H9 (cell line): ENCODE measurements at regions not wholly inside any gene's neighbourhood (a gene's known extent, or its start where the extent isn't known, plus 50 kb on each side); places are given as distances from the start of the nearest gene placed in this dataset.

Experiments used
- DNase-seq: peaks from one replicate; pipeline ENCODE4 v3.0.0-alpha.2; 2017
- H2AFZ ChIP-seq: one replicate; pipeline ENCODE4 v1.6.1; 2013; ENCODE audit warnings: mild to moderate bottlenecking, low read length, control low read depth, moderate library complexity
- H2AK5ac ChIP-seq: 2 replicates; pipeline ENCODE4 v1.6.1; 2013; ENCODE audit warnings: low read length, control low read depth, mixed read lengths; ENCODE audit not compliant: insufficient read length
- H2BK120ac ChIP-seq: one replicate; pipeline ENCODE4 v1.6.1; 2013; ENCODE audit warnings: low read depth, mild to moderate bottlenecking, low read length, control low read depth, inconsistent platforms; ENCODE audit not compliant: poor library complexity, severe bottlenecking
- H2BK12ac ChIP-seq: 2 replicates; pipeline ENCODE4 v1.6.1; 2013; ENCODE audit warnings: low read length, control low read depth, mixed read lengths, low read depth; ENCODE audit not compliant: insufficient read length
- H2BK15ac ChIP-seq: 2 replicates; pipeline ENCODE4 v1.6.1; 2013; ENCODE audit warnings: low read depth, low read length, control low read depth
- H2BK20ac ChIP-seq: one replicate; pipeline ENCODE4 v1.6.1; 2013; ENCODE audit warnings: low read depth, mild to moderate bottlenecking, low read length, control low read depth, inconsistent platforms; ENCODE audit not compliant: poor library complexity, severe bottlenecking
- H2BK5ac ChIP-seq: 2 replicates; pipeline ENCODE4 v1.6.1; 2013; ENCODE audit warnings: low read length, control low read depth, mixed read lengths; ENCODE audit not compliant: insufficient read length
- H3K14ac ChIP-seq: 2 replicates; pipeline ENCODE4 v1.6.1; 2013; ENCODE audit warnings: low read length, control low read depth; ENCODE audit not compliant: insufficient read depth
- H3K18ac ChIP-seq: 2 replicates; pipeline ENCODE4 v1.6.1; 2013; ENCODE audit warnings: low read depth, mild to moderate bottlenecking, mixed read lengths, low read length, control low read depth; ENCODE audit not compliant: insufficient read length
- H3K23ac ChIP-seq: 2 replicates; pipeline ENCODE4 v1.6.1; 2013; ENCODE audit warnings: low read length, control low read depth, mixed read lengths, low read depth; ENCODE audit not compliant: insufficient read length
- H3K23me2 ChIP-seq: 2 replicates; pipeline ENCODE4 v1.6.1; 2013; ENCODE audit warnings: low read depth, mild to moderate bottlenecking, mixed read lengths, low read length, control low read depth; ENCODE audit not compliant: insufficient read length, poor library complexity, severe bottlenecking
- H3K27ac ChIP-seq: 2 replicates; pipeline ENCODE4 v1.5.1; 2013; ENCODE audit warnings: low read length, control low read depth, mixed read lengths, low read depth; ENCODE audit not compliant: insufficient read length
- H3K27me3 ChIP-seq: 2 replicates; pipeline ENCODE4 v1.6.1; 2013; ENCODE audit warnings: low read length, control low read depth, inconsistent platforms; ENCODE audit not compliant: insufficient read depth
- H3K4ac ChIP-seq: 2 replicates; pipeline ENCODE4 v1.6.1; 2013; ENCODE audit warnings: low read depth, mild to moderate bottlenecking, control low read depth, inconsistent platforms, low read length, moderate library complexity
- H3K4me1 ChIP-seq: 2 replicates; pipeline ENCODE4 v1.6.1; 2013; ENCODE audit warnings: low read length, control low read depth, inconsistent platforms; ENCODE audit not compliant: insufficient read depth
- H3K4me2 ChIP-seq: 2 replicates; pipeline ENCODE4 v1.6.1; 2013; ENCODE audit warnings: low read length, control low read depth, mixed read lengths; ENCODE audit not compliant: insufficient read length, insufficient read depth
- H3K56ac ChIP-seq: 2 replicates; pipeline ENCODE4 v1.6.1; 2013; ENCODE audit warnings: low read depth, mild to moderate bottlenecking, mixed read lengths, low read length, control low read depth; ENCODE audit not compliant: insufficient read length
- H3K79me1 ChIP-seq: 2 replicates; pipeline ENCODE4 v1.6.1; 2013; ENCODE audit warnings: low read depth, mild to moderate bottlenecking, moderate library complexity, low read length, control low read depth, inconsistent platforms; ENCODE audit not compliant: insufficient read depth, poor library complexity, severe bottlenecking
- H3K79me2 ChIP-seq: 2 replicates; pipeline ENCODE4 v1.6.1; 2013; ENCODE audit warnings: low read length, control low read depth, inconsistent platforms; ENCODE audit not compliant: insufficient read depth
- H3K9ac ChIP-seq: 2 replicates; pipeline ENCODE4 v1.6.1; 2013; ENCODE audit warnings: low read length, control low read depth, mixed read lengths; ENCODE audit not compliant: insufficient read length; ENCODE audit errors: extremely low read depth
- H3K9me3 ChIP-seq: one replicate; pipeline ENCODE4 v1.6.1; 2013; ENCODE audit warnings: low read depth, low read length, inconsistent platforms; ENCODE audit not compliant: control insufficient read depth
- H3T11ph ChIP-seq: one replicate; pipeline ENCODE4 v1.6.1; 2013; ENCODE audit warnings: mild to moderate bottlenecking, low read length, control low read depth, inconsistent platforms
- H4K20me1 ChIP-seq: one replicate; pipeline ENCODE4 v1.6.1; 2013; ENCODE audit not compliant: control insufficient read depth, insufficient read length, insufficient read depth
- H4K5ac ChIP-seq: 2 replicates; pipeline ENCODE4 v1.6.1; 2013; ENCODE audit warnings: low read depth, mild to moderate bottlenecking, mixed read lengths, low read length, control low read depth; ENCODE audit not compliant: insufficient read length
- H4K8ac ChIP-seq: replicated peaks from 2 replicates; pipeline ENCODE4 v1.6.1; 2013; ENCODE audit warnings: low read length, control low read depth, mixed read lengths, low read depth; ENCODE audit not compliant: insufficient read length
- H4K91ac ChIP-seq: 2 replicates; pipeline ENCODE4 v1.6.1; 2013; ENCODE audit warnings: low read depth, mild to moderate bottlenecking, moderate library complexity, mixed read lengths, low read length, control low read depth; ENCODE audit not compliant: insufficient read length
- H3K27ac Mint-ChIP-seq, 3 experiments: 2 replicates in 2 of 3; 3 replicates in 1 of 3; pipeline ENCODE4 v1.8.0; 2020 to 2021; ENCODE audit warnings: mixed read lengths in 3 of 3, mild to moderate bottlenecking in 1 of 3, moderate library complexity in 1 of 3
- H3K27me3 Mint-ChIP-seq: 2 replicates; pipeline ENCODE4 v1.8.0; 2021; ENCODE audit warnings: low read depth, mild to moderate bottlenecking, moderate library complexity, mixed read lengths
- H3K36me3 Mint-ChIP-seq, 3 experiments: 2 replicates in 2 of 3; 3 replicates in 1 of 3; pipeline ENCODE4 v1.8.0; 2020 to 2021; ENCODE audit warnings: low read depth in 3 of 3, mixed read lengths in 3 of 3; ENCODE audit not compliant: insufficient read depth in 1 of 3
- H3K4me1 Mint-ChIP-seq, 2 experiments: 2 replicates each; pipeline ENCODE4 v1.8.0; 2020; ENCODE audit warnings: mixed read lengths in 2 of 2
- H3K4me3 Mint-ChIP-seq, 2 experiments: 2 replicates in 1 of 2; 3 replicates in 1 of 2; pipeline ENCODE4 v1.8.0; 2020 to 2021; ENCODE audit warnings: mild to moderate bottlenecking in 2 of 2, mixed read lengths in 2 of 2, moderate library complexity in 1 of 2
- H3K9me3 Mint-ChIP-seq, 2 experiments: 2 replicates in 1 of 2; 3 replicates in 1 of 2; pipeline ENCODE4 v1.8.0; 2020; ENCODE audit warnings: mild to moderate bottlenecking in 2 of 2, mixed read lengths in 2 of 2, moderate library complexity in 1 of 2
- WGBS: extraction: QIAGEN DNeasy Blood & Tissue Kit; methylation state at CpG from one replicate; pipeline ENCODE4 v1.1.7; 2013; ENCODE audit warnings: missing lambda C conversion rate, low lambda C conversion rate, mixed read lengths; ENCODE audit not compliant: insufficient read length; ENCODE audit errors: extremely low coverage; 5-methylcytosine and 5-hydroxymethylcytosine counted together
- TF ChIP-seq, protein P1 (sequence below): fragments of 200-600 bp; sonication (generic); conservative IDR thresholded peaks from 3 replicates; pipeline ENCODE4 v1.8.0; 2021; ENCODE audit warnings: antibody characterized with exemption, mild to moderate bottlenecking

DNA sequence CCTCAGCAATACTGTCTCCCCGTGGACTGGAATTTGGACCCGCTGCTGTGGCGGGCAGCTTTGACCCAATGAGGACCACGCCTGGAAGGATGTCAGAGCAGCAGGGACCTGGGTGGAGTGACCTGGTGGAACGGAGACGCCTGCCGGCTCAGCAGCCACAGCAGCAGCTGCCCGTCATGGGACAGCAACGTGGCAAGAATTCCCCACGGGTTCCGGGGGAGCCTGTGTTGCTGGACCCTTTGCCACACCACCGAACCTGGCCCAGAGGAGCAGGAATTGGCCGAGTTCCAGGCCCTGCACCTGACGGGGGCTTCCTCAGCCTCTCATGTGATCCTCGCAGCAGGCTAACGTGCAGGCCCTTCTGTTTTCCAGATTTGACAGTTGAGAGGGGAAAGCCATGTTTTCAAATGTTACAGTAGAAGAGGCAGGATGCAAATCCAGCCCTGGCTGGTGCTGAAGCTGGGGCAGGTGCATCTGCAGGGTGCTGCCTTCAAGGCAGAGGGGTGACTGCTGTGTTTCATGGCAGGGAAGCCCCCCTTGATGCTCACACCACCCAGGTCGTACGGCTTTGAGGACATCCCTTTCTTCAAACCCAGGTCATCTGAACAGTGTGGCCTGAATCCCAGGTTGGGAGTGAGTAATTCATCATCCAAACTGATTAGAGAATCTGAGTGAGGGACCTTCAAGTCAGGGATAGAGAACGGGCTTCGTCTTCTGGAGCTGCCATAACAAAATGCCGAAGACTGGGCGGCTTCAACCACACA is 93.4 kb downstream of the THBS2 start:
- no peak overlapping the region for H2BK120ac ChIP-seq
- H3K23me2 ChIP-seq, result no peaks in the 10 kb centered on the region
- H3T11ph ChIP-seq, result no peak overlapping the region
- H2AK5ac ChIP-seq, result no peak overlapping the region
- TF ChIP-seq, protein P1, sequence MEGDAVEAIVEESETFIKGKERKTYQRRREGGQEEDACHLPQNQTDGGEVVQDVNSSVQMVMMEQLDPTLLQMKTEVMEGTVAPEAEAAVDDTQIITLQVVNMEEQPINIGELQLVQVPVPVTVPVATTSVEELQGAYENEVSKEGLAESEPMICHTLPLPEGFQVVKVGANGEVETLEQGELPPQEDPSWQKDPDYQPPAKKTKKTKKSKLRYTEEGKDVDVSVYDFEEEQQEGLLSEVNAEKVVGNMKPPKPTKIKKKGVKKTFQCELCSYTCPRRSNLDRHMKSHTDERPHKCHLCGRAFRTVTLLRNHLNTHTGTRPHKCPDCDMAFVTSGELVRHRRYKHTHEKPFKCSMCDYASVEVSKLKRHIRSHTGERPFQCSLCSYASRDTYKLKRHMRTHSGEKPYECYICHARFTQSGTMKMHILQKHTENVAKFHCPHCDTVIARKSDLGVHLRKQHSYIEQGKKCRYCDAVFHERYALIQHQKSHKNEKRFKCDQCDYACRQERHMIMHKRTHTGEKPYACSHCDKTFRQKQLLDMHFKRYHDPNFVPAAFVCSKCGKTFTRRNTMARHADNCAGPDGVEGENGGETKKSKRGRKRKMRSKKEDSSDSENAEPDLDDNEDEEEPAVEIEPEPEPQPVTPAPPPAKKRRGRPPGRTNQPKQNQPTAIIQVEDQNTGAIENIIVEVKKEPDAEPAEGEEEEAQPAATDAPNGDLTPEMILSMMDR, result no peak
- peaks cover 3% of the 10 kb centered on the region; the same call in 1 of the 2 replicates for H3K4me1 ChIP-seq
- no peaks in the 10 kb centered on the region for H4K20me1 ChIP-seq
- no peak for DNase-seq
- no peak overlapping the region for H2AFZ ChIP-seq
- Mint-ChIP-seq H3K36me3 (peaks cover 0 to 5% (median 0%) of the 10 kb centered on the region in 3 experiments; a peak in 2 of 7 replicates), H3K27me3 (peaks cover 4% of the 10 kb centered on the region), H3K9me3 (peaks cover 10 to 14% of the 10 kb centered on the region in 2 experiments; a peak in 3 of 5 replicates), H3K27ac (no peak overlapping the region), H3K4me1 (no peaks in the 10 kb centered on the region; a peak in 2 of 4 replicates), H3K4me3 (no peak overlapping the region)
- no peak overlapping the region for H3K4me2 ChIP-seq
- H4K5ac ChIP-seq, result no peak overlapping the region
- H2BK12ac ChIP-seq, result no peak overlapping the region
- no peak overlapping the region for H3K56ac ChIP-seq
- no peak overlapping the region for H2BK15ac ChIP-seq
- H3K27ac ChIP-seq, result no peak overlapping the region
- no peak overlapping the region for H2BK20ac ChIP-seq
- no peaks in the 10 kb centered on the region for H3K79me1 ChIP-seq
- no peak overlapping the region for H3K18ac ChIP-seq
- H3K79me2 ChIP-seq, result no peaks in the 10 kb centered on the region
- no peaks in the 10 kb centered on the region for H3K27me3 ChIP-seq
- no peak overlapping the region; the same call in 1 of the 2 replicates for H3K14ac ChIP-seq
- no CpG with 5 or more reads among the region's 22 CpGs for WGBS
- no peaks in the 10 kb centered on the region for H3K9me3 ChIP-seq
- H2BK5ac ChIP-seq, result no peak overlapping the region
- no peak overlapping the region for H3K4ac ChIP-seq
- H4K8ac ChIP-seq, result no peak overlapping the region
- H3K9ac ChIP-seq, result no peak overlapping the region
- no peak overlapping the region for H4K91ac ChIP-seq
- no peak overlapping the region for H3K23ac ChIP-seq
